ENCODE measurements at regions not wholly inside any gene's neighbourhood (a gene's known extent, or its start where the extent isn't known, plus 50 kb on each side); places are given as distances from the start of the nearest gene placed in this dataset.

DNA sequence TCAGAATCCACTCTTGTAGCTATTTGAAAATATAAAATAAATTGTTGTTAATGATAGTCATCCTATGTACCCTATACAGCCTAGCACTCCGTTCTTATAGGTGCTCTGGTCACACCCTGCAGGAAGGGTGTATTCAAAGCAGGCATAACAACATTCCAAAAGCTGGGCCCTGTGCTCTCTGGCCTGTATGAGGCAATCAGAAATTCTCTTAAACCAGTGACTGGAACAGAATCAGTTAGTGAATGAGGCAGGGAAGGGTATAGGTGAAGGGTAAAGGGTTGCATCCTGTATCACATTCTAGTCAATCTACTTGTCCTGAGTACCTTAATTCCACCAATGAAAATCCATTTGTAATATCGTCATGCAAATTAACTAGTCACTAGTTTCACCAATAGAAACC lies 154.5 kb upstream of the ZNF217 start:
- in situ Hi-C loops (cut with MboI; ENCODE audit: low sequenced_read_pairs, unreplicated experiment), result loop anchor here (10.0 kb wide), 1 partner anchor 163 kb away; no protein-coding TSS in a partner anchor
- TF ChIP-seq CTCF (IDR thresholded peaks at IDR 0.05; ENCODE audit: borderline replicate concordance, control extremely low read depth, extremely low read depth, insufficient read depth, missing control alignments), result no peak

DNA sequence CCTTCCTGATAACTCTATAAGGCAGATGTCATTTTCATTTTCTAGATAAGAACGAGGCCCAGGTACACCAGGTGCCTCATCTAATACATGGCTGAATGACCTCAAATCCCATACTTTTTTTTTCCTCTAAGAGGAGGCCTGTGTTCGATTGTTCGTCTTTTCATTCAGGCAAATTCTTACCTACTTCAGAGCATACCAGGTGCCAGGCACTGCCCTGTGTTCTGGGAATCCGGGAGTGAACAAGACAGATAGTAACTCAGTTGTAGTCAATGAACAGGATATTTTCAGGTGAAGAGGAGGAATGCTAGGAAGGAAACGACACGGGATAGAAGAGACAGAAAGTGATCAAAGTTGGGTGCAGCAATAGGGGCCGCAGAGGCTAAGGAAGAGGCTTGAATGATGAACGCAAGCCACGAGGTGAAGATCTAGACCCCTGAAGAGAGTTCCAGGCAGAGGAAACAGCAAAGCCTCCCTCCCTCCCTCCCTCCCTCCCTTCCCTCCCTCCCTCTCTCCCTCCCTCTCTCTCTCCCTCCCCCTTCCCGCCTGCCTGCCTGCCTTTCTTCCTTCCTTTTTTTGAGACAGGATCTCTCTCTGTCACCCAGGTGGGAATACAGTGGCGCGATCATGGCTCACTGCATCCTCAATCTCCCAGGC lies 150.1 kb upstream of the ZNF217 start:
- DNase-seq (ENCODE audit: low spot score), result no peak
- in situ Hi-C loops (cut with MboI; ENCODE audit: low sequenced_read_pairs, unreplicated experiment), result loop anchor here (10.0 kb wide), 1 partner anchor 159 kb away; no protein-coding TSS in a partner anchor
- TF ChIP-seq CTCF (IDR thresholded peaks at IDR 0.05; ENCODE audit: borderline replicate concordance, control extremely low read depth, extremely low read depth, insufficient read depth, missing control alignments), result no peak

More for the DNA sequence above, 154.5 kb upstream of the ZNF217 start:
- DNase-seq (ENCODE audit: low spot score), result no peak

DNA sequence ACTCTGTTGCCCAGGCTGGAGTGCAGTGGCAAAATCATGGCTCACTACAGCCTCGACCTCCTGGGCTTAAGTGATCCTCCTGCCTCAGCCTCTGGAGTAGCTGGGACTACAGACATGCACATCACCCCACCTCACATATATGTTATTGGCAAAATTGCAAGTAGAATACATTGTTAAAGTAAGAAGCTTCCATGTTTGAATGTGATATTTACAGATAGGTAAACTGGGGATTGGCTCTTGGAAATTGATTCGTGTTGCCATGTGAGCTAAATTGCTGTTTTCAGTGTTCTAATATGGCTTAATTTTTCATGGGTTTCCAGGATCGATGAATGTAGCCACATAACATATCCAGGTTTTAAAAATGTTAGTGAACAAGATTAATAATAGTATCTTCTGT lies 149.0 kb upstream of the ZNF217 start:
- in situ Hi-C loops (cut with MboI; ENCODE audit: low sequenced_read_pairs, unreplicated experiment), result loop anchor here (10.0 kb wide), 1 partner anchor 158 kb away; no protein-coding TSS in a partner anchor
- TF ChIP-seq CTCF (IDR thresholded peaks at IDR 0.05; ENCODE audit: borderline replicate concordance, control extremely low read depth, extremely low read depth, insufficient read depth, missing control alignments), result no peak
- no peak for DNase-seq (ENCODE audit: low spot score)

GRCh38 chr20:53741726-53742028 lies 148.0 kb upstream of the ZNF217 start:
- in situ Hi-C loops (cut with MboI; ENCODE audit: low sequenced_read_pairs, unreplicated experiment), result loop anchor here (10.0 kb wide), 1 partner anchor 157 kb away; no protein-coding TSS in a partner anchor
- DNase-seq (ENCODE audit: low spot score), result no peak
- no peak for TF ChIP-seq CTCF (IDR thresholded peaks at IDR 0.05; ENCODE audit: borderline replicate concordance, control extremely low read depth, extremely low read depth, insufficient read depth, missing control alignments)

DNA sequence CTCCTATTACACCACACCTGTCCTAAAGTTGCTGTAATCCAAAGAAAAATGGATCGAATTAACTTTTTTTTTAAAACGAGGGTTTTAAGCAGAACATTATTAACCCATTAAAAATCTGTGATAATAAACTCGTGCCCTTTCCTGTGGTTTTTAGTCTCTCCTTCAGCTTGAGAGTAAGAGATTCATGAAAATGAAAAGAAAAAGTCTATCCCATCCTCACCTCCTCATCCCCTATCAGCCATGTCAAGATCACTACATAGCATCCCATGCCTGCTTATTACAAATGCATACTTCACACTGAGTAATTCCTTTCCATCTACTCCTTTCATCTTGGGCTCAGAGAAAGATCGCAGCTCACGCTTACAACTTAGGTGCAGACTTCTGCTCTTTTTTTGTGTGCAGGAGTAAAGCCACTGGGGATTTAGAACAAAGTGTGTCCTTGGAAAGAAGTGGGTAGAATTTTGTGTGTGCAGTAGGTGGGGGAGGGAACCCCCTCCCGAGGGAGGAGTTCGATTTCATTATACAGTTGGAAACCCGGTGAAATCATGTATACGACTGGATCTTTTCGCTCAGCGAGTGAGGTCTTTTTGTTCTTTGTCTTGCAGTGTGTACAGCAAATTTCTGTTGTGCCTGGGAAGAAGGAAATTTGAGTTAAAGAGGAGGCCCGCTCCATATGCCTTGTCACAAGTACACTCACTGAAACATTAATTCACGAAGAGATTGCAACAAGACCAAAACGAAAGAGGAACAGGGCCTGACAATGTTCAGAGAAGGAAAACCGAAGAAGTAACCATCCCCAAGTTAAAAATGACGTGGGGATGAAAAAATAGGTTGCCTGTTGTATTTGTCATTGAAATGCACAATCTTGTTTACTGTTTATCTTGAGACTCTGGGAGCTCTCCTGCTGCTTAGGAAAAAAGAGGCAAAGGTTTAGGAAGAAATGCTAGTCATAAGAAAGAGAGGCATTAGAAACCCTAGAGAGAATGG lies 146.5 kb upstream of the ZNF217 start:
- in situ Hi-C loops (cut with MboI; ENCODE audit: low sequenced_read_pairs, unreplicated experiment), result loop anchor here (10.0 kb wide), 2 partner anchors 155 to 185 kb away; no protein-coding TSS in a partner anchor
- no peak for TF ChIP-seq CTCF (IDR thresholded peaks at IDR 0.05; ENCODE audit: borderline replicate concordance, control extremely low read depth, extremely low read depth, insufficient read depth, missing control alignments)
- no peak for DNase-seq (ENCODE audit: low spot score)

GRCh38 chr20:53738945-53739798 lies 145.5 kb upstream of the ZNF217 start:
- DNase-seq (ENCODE audit: low spot score), result no peak
- in situ Hi-C loops (cut with MboI; ENCODE audit: low sequenced_read_pairs, unreplicated experiment), result loop anchor here (10.0 kb wide), 1 partner anchor 186 kb away; no protein-coding TSS in a partner anchor
- no peak for TF ChIP-seq CTCF (IDR thresholded peaks at IDR 0.05; ENCODE audit: borderline replicate concordance, control extremely low read depth, extremely low read depth, insufficient read depth, missing control alignments)
